ENCODE measurements at regions not wholly inside any gene's neighbourhood (a gene's known extent, or its start where the extent isn't known, plus 50 kb on each side); places are given as distances from the start of the nearest gene placed in this dataset.
"Not testable (repeated sequence)": the region's sequence is repeated elsewhere in the genome, so short reads cannot be mapped to it uniquely, and the experiment has no call there.

DNA sequence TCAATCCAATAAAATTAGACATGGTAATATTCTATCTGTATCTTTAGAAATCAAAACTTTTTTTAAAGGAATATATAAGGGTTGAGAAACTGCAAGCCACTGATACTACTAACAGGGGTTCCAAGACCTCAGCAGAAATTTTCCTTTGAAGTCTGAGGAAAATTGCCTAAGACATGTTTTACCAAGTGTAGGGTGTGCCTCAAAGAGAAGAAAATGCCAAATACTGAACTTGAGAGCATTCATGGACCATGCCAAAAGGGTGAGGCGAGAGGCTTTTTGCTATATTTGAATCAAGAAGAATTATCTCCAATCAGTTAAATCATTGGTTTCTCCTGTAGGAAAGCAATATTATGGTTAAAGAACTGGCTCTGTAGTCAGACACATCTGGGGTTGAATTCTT lies 207.9 kb upstream of the B3GALT2 start:
- no peak for DNase-seq (ENCODE audit: low read depth)

DNA sequence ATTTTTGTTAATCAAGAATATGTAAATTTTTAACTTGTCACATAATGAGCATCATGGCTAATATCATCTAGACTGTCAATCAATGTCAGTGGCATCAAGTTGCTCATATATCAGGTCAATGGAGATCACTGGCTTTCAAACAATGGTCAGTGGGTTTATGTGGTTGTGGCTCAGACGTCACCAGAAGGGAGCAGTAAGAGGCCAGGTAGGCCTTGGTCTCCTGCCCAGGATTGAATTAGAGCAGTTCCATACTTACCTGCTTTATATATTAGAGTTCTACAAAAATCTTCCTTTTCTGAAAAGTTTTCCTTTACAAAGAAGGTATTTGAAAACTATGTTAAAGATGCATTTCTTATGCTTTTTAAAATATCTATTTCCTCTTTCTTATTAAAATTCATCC lies 206.3 kb upstream of the B3GALT2 start:
- no peak for DNase-seq (ENCODE audit: low read depth)

DNA sequence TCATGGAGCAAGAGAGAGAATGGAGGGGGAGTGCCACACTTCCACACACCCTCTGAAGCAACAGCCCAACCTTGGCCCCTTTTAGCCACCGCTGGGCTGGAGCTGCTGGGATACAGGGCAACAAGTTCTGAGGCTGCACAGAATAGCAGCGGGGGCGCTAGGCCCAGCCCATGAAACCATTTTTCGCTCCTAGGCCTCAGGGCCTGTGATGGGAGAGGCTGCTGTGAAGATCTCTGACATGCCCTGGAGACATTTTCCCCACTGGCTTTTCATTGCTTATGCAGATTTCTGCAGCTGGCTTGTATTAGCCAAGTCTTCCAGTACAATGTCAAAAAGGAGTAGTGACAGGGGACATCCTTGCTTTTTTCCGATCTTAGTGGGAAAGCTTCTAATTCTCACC lies 202.3 kb upstream of the B3GALT2 start:
- DNase-seq (ENCODE audit: low read depth) = no peak

DNA sequence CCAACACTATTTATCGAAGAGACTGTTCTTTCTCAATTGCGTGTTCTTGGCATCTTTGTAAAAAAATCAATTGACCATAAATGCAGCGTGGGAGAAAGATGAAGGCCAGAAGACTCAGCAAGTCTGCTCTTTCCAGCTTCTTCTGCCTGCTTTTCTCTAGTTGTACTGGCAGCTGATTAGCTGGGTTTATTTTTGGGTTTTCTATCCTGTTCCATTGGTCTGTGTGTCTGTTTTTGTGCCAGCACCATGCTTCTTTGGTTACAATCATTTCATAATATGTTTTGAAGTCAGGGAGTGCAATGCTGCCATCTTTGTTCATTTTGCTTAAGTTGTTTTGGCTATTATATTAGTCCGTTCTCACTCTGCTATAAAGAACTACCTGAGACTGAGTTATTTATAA lies 201.8 kb upstream of the B3GALT2 start:
- DNase-seq (ENCODE audit: low read depth) = no peak

DNA sequence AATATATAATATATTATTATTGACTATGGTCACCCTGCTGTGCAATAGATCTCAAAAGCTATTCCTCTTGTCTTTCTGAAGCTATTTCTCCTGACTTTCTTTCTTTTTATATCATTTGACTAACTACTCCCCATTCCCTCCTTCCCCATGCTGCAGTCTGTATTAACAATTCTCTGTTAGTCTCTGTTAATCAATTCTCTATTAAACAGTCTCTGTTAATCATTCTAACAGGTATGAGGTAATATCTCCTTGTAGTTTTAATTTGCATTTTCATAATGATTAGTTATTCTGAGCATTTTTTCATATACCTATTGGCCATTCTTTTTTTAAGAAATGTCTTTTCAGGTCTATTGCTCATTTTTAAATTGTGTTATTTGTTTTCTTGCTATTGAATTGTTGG lies 201.0 kb upstream of the B3GALT2 start:
- no peak for DNase-seq (ENCODE audit: low read depth)

DNA sequence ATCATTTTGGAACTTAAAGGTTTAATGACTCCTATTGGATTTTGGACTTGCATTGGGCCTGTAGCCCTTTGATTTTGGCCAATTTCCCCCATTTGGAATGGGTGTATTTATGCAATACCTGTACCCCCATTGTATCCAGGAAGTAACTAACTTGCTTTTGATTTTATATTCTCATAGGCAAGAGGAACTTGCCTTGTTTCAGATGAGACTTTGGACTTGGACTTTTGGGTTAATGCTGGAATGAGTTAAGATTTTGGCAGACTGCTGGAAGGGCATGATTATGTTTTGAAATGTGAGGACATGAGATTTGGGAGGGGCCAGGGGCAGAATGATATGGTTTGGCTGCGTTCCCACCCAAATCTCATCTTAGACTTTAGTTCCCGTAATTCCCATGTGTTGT lies 192.0 kb upstream of the B3GALT2 start:
- DNase-seq (ENCODE audit: low read depth) = not testable (repeated sequence)

DNA sequence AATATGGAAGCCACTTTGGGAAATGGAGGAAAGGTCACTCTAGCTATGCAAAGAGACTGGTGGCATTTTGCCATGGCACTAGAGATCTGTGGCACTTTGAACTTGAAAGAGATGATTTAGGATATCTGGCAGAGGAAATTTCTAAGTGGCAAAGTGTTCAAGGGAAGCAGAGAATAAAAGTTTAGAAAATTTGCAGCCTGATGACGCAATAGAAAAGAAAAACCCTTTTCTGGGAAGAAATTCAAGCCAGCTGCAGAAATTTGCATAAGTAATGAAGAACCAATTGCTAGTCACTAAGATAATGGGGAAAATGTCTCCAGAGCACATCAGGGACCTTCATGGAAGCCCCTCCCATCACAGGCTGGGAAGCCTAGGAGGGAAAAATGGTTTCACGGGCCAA lies 191.1 kb upstream of the B3GALT2 start:
- no peak for DNase-seq (ENCODE audit: low read depth)

DNA sequence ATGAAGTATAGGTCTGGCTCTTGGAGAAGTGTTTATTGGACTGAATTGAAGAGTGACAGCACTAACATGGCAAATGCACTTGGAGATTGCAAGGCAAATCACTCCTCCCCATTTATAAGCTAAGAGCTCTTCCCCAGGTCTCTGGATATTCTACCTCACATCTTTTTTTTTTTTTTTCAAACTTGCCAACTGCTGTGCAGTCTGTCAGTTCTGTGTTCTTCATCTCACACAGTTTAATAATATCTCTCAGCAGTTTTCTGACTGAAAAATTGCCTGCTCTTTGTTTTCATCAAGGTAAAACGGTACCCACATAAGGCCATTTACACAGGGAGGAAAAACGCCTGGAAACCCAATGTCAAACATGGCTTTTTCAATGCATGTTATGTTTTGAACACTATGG lies 186.1 kb upstream of the B3GALT2 start:
- no peak for DNase-seq (ENCODE audit: low read depth)

DNA sequence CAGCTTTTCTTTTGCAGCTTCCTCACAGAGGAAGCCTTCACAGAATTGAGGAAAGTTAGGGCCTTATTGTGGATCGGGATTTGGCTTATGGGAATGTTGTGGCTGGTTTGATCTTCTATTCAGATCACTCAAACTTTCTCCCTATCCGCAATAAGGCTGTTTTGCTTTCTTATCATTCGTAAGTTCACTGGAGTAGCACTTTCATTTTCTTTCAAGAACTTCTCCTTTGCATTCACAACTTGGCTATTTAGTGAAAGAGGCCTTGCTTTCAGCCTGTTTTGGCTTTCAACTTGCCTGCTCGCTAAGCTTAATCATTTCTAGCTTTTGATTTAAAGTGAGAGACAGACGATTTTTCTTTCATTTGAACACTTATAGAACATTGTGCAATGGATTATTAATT lies 181.9 kb upstream of the B3GALT2 start:
- DNase-seq (ENCODE audit: low read depth) = no peak

DNA sequence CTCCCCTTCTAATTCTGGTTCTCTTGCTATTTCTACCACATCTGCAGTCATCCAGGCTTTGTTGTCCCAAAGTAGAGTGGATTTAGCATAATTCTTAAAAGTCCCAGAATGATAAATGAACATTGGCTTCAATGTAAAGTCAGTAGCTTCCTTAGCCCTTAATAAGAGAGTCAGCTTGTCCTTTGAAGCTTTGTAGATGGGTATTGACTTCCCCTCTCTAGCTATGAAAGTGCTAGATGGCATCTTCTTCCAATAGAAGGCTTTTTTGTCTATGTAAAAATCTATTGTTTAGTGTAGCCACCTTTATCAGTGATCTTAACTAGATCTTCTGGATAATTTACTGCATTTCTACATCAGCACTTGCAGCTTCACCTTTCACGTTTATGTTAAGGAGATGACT lies 181.4 kb upstream of the B3GALT2 start:
- DNase-seq (ENCODE audit: low read depth) = no peak

DNA sequence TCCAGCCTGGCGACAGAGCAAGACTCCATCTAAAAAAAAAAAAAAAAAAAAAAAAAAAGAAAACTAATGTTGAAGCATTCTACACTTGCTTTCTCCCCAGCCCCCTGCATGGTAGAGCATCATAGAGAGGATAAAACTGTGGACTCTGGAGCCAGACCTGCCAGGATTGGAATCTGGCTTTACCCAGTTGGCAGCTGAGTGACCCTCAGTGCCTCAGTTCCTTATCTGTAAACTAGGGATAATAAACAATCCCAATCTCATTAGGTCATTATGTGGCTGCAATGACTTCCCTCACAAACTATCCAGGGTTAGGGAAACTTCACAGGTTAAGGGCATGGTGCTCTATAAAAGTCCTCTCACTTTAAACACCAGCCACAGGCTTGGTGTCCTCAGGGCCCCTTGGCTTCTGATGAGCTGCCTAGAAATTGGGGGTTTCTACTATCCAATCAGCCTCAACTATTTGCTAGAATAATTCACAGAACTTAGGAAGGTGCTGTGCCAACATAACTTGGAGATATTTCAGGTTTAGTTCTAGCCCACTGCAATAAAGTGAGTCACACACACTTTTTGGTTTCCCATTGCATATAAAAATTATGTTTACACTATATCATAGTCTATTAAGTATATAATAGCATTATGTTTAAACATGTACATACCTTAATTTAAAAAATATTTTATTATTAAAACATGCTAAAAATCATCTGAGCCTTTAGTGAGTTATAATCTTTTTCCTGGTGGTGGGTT lies 180.5 kb upstream of the B3GALT2 start:
- DNase-seq (ENCODE audit: low read depth) = no peak

DNA sequence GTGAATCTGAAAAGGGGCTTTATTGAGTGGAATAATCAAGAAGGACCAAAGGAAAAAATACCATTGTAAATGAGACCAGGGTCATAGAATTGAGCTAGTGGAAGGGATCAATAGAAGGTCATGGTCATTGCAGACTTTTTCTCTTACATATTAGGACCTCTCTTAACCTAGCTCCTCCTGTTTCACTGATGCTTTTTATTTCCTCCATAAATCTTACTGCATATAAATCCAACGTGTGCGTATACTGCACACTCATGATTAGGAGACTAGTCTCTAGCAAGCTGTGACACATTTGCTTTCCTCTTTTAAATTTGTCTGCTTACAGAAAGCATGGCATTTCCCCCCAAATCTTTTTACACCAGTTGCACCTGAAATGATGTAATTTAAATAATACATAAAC lies 179.6 kb upstream of the B3GALT2 start:
- no peak for DNase-seq (ENCODE audit: low read depth)

DNA sequence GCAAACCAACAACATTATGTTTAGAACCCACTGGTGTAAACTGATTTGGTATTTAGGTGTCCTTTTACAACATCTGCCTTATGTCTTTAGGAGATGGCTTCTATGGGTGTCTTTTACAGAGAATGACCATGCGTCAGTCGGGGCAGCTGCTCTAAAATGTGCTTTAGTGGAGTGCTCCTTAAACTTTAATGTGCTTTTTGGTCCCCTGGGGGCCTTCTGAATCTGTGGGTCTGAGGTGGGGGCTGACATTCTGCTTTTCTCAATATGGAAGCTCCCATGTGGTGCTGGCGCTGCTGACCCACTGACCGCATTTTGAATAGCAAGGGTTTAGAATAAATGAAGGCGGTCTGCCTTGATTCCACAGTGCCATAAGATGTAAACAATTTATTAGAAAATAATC lies 173.2 kb upstream of the B3GALT2 start:
- DNase-seq (ENCODE audit: low read depth) = no peak

DNA sequence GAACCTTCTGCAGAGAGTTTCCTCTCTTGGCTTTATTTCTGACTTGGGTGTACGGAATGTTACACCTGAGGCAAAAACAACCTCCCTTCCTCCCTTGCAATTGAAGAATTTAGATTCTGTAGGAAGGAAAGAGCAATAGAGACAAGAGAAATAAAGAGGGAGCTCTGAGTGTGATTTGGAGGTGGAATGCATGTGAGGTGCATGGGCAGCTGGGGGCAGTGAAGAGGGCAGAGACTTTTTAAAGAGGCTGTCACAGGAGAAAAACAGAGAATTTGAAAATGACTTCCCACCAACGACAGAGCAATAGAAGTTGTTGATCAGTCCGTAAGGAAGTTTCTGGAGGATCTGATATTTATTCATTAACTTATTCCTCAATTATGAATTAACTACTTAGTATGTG lies 172.0 kb upstream of the B3GALT2 start:
- no peak for DNase-seq (ENCODE audit: low read depth)

DNA sequence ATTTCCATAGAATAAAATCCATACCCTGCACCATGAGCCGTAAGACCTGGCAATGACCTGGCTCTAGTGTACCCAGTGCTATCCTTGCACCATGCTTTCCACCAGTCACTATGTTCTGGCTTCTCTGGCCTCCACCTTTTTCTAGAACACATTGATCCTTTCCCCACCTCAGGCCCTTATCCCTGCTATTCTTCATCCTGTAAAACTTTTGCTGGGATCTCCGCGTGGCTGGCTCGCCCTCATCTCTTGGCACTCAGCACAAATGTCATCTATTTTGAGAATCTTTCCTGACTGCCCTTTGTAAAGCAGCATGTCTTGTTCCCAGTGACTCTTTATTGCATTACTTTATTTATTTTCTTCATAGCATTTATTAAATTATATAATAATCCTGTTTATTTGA lies 169.8 kb upstream of the B3GALT2 start:
- DNase-seq (ENCODE audit: low read depth) = no peak

DNA sequence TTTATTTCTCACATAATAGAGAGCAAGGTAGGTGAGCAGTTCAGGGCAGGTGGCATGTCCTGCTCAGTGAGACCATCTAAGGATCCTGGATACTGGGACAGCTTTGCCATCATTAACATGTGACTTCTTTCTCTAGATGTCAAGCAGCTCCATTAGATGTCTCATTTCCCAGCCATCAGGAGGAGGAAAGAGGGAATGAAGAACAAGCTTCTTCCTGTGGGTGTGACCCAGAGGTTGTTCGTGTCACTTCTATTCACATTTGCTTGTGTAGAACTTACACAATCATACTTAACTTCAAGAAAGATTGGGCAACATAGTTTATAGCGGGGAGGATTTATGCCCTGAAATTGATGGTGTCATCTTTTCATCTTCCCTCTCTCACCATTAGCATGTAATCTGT lies 169.2 kb upstream of the B3GALT2 start:
- DNase-seq (ENCODE audit: low read depth) = no peak

DNA sequence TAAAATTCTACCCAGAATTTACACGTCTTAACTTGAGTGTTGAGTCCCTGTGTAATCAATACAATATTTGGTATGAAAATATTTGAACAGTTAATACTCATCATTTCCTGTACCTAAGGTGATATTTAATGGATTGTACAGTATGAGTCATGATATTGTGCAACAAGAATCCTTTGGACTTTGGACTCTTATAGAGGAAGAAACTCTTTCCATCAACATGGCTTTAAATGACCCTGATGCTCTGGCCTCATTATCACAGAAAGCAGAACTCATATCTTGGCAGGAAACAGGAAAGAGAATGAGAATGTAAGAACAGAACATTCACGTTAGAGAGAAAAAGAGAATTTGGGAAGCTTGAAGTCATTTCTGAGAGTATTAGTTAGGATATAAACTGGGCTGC lies 168.8 kb upstream of the B3GALT2 start:
- peak; percentile 30 for DNase-seq (ENCODE audit: low read depth)

DNA sequence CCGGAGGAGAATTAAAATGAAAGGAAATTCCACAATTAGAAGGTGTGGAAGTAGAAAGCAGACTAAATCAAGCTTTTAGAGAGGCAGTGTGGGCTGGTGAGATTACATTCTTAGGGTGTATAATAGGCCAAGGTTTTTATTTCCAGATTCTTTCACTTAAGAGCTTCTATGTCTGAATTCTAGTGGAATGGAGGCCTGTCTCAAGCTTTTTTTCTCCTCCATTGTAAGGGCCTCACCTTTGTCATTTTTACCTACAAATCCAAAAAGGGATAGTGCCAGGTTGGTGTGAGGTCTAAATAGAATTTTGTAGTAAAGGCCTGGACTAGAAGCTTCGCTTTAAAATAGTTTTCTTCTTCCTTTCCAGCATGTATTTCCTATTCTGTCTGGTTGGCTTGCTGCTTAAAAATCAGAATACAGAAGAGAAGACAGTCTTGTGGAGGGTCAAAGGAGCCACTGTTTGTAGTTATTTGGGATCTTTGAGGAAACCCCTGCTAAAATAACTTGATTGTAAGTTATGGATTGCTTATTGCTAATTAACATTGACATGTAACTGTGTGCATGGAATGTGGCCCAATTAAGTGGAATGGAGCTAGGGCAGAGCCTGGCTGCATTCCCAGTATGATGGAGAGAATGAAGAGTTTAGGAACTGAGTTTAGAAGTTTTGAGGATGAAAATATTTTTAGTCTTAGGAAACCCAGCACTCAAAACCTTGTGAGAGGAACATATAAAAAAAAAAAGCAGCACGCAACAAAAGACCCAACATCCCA lies 162.5 kb upstream of the B3GALT2 start:
- no peak for DNase-seq (ENCODE audit: low read depth)

DNA sequence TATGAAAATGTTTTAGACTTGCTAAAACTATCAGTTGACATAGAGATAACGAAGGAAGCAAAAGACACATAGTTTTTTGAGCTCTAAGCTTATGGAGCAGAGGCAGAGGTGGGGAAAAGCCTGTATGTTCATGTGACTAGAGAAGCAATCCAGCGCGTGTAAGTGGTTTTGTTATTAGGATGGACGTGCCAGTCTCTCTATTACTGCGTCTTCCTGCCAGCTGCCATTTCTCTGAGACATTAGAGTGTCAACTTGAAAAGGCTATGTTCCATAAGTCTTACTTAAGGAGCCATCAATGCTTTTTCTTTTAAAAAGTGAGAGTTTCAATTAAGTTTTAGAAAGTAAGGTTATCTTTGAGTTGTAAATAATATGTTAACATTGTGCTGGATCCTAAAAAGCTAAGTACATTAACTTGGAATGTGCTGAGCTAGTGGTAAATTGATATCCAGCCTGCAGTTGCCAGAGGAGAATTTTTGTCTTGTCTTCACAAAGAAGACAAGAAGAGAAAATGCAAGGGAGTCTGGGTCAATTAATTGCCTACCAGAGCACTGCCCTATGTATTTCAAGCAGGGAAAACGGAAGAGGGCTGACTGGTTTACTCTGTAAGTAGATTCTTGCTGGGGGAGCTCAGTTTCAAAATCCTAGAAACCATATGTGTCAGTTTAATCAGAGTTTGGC lies 161.8 kb upstream of the B3GALT2 start:
- DNase-seq (ENCODE audit: low read depth) = no peak

DNA sequence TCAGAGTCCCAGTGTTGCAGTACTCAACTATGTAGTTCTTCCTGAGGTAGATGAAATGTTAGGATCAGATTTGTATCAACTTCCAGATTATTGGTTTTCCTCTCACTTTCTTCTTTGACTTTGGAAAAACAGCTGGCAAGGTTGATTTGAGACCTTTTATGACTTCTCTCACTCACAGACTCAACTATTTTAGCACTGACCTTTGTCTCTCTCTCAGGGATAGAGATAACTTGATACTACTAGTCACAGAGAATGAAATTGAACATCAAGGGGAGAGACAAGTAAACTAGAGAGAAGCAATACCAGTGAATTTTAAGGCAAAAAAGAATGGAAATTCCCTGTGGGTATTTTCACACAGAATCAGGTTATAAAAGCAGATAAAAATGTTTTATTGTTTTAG lies 159.7 kb upstream of the B3GALT2 start:
- DNase-seq (ENCODE audit: low read depth) = no peak

DNA sequence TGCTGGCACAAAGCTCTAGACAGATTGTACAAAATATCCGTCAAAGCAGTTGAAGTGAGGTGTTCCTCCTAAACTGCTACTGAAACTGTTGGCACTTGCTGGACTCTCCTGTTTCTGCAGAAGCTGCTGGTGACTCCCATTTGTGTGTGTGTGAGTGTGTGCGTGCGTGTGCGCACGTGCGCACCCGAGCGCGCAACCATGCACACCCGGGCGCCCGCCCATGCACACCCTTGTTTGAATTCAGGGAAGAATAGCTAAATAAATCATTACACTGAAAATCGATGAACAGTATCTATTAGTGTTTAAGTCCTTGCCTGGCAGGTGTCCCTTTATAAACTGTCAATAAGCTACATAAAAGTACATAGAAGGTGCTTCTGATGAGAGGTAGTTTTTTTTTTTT lies 156.4 kb upstream of the B3GALT2 start:
- no peak for DNase-seq (ENCODE audit: low read depth)

DNA sequence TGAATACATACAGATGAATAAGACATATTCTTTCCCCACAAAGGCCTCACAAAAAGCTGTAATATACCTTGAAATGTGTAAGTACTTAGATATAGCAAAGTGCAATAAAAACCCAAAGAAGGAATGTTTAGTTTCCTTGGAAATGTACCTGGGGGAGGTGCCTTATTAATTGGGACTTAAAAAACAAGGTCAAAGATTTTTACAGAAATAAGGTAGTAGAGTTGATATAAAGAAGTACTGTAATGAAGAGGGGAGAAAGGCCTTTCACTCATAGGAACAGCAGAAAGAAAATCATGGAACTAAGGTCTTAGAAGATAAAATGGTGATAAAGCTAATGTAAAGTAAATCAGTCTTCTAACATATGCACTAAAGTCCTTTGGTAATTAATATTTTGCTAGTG lies 153.9 kb upstream of the B3GALT2 start:
- no peak for DNase-seq (ENCODE audit: low read depth)

DNA sequence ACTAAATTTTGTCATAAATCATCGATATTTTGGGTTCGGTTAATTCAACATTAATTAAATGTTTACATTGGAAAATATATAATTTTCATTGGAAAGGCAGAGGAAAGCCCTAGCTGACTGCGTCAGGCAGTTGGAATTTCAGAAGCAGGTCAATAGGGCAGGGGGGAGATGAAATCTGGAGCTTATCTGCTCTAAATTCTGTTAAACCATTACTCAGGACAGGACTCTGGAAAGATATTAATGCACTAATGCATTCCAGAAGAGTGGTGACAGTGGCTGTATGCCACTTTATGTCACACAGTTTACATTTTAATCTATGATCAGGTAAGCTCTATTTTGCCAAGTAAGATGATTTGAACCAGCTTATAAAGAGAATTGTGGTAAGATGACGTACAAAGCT lies 153.0 kb upstream of the B3GALT2 start:
- no peak for DNase-seq (ENCODE audit: low read depth)

All from HT1080 (cell line).